ENCODE measurements at regions not wholly inside any gene's neighbourhood (a gene's known extent, or its start where the extent isn't known, plus 50 kb on each side); places are given as distances from the start of the nearest gene placed in this dataset.
A peak's percentile ranks its signal among the peaks of the same experiment; 100 is the strongest.

- TF ChIP-seq ZFX (IDR thresholded peaks at IDR 0.05; ENCODE audit: borderline replicate concordance) (no peak), CTCF (IDR thresholded peaks at IDR 0.05) (no peak)
- H3K27ac ChIP-seq = no peak overlapping the region
Measured at GRCh38 chr7:142432377-142432776, 174.5 kb upstream of the PRSS58 start.

- H3K27ac ChIP-seq = no peak overlapping the region
- TF ChIP-seq CTCF (IDR thresholded peaks at IDR 0.05) (no peak), ZFX (IDR thresholded peaks at IDR 0.05; ENCODE audit: borderline replicate concordance) (no peak)
Measured at GRCh38 chr7:142431491-142431890, 173.6 kb upstream of the PRSS58 start.

GRCh38 chr7:142428094-142428493, 170.2 kb upstream of the PRSS58 start:
- H3K27ac ChIP-seq = no peak overlapping the region
- TF ChIP-seq ZFX (IDR thresholded peaks at IDR 0.05; ENCODE audit: borderline replicate concordance) = no peak
- TF ChIP-seq CTCF (IDR thresholded peaks at IDR 0.05) = no peak

GRCh38 chr7:142425281-142425680, 167.4 kb upstream of the PRSS58 start:
- no peak overlapping the region for H3K27ac ChIP-seq
- TF ChIP-seq ZFX (IDR thresholded peaks at IDR 0.05; ENCODE audit: borderline replicate concordance) (no peak), CTCF (IDR thresholded peaks at IDR 0.05) (no peak)

- TF ChIP-seq ZFX (IDR thresholded peaks at IDR 0.05; ENCODE audit: borderline replicate concordance) (no peak), CTCF (IDR thresholded peaks at IDR 0.05) (no peak)
- no peak overlapping the region for H3K27ac ChIP-seq
Measured at GRCh38 chr7:142422621-142423020, 164.8 kb upstream of the PRSS58 start.

- TF ChIP-seq CTCF (IDR thresholded peaks at IDR 0.05) (peak; percentile 39), ZFX (IDR thresholded peaks at IDR 0.05; ENCODE audit: borderline replicate concordance) (no peak)
- H3K27ac ChIP-seq = no peak overlapping the region
Measured at GRCh38 chr7:142420554-142421362, 162.9 kb upstream of the PRSS58 start.

GRCh38 chr7:142418326-142418725, 160.5 kb upstream of the PRSS58 start:
- H3K27ac ChIP-seq = no peak overlapping the region
- TF ChIP-seq ZFX (IDR thresholded peaks at IDR 0.05; ENCODE audit: borderline replicate concordance) (no peak), CTCF (IDR thresholded peaks at IDR 0.05) (no peak)

All from 22Rv1 (cell line).